Testis (tissue), 2 donors: ENCODE measurements at regions not wholly inside any gene's neighbourhood (a gene's known extent, or its start where the extent isn't known, plus 50 kb on each side); places are given as distances from the start of the nearest gene placed in this dataset.

ENCODE experiments used
- DNase-seq: peaks from one replicate; pipeline ENCODE4 v3.0.0-alpha.2; 2019
- H3K27ac ChIP-seq, 2 donors: fragments of 200-600 bp; sonication (generic); one replicate each; pipeline ENCODE4 v1.5.1; 2019
- H3K27me3 ChIP-seq: fragments of 200-600 bp; sonication (generic); one replicate; pipeline ENCODE4 v1.5.1; 2019
- H3K36me3 ChIP-seq: fragments of 200-600 bp; sonication (generic); one replicate; pipeline ENCODE4 v1.5.1; 2017; ENCODE audit warnings: low read depth; ENCODE audit errors: missing control alignments
- H3K4me1 ChIP-seq: fragments of 200-600 bp; sonication (generic); one replicate; pipeline ENCODE4 v1.5.1; 2019
- H3K4me3 ChIP-seq, 2 donors: fragments of 200-600 bp; sonication (generic); one replicate each; pipeline ENCODE4 v1.5.1; 2017 to 2019
- H3K9me3 ChIP-seq: fragments of 200-600 bp; sonication (generic); one replicate; pipeline ENCODE4 v1.5.1; 2017
- CTCF ChIP-seq, 3 experiments: fragments of 450-650 bp in 2 of 3; fragments of 200-600 bp in 1 of 3; sonication (generic) in 1 of 3; IDR thresholded peaks; one replicate each; pipeline ENCODE4 v1.5.1; 2016 to 2019; ENCODE audit warnings: antibody characterized with exemption in 3 of 3, mild to moderate bottlenecking in 2 of 3, moderate library complexity in 1 of 3
- POLR2A ChIP-seq: fragments of 450-650 bp; IDR thresholded peaks from one replicate; pipeline ENCODE4 v1.6.1; 2017; ENCODE audit warnings: antibody characterized with exemption, mild to moderate bottlenecking, moderate library complexity
- WGBS, 2 donors: methylation state at CpG; one replicate each; pipeline ENCODE4 v1.1.5; 2018; 5-methylcytosine and 5-hydroxymethylcytosine counted together
- intact Hi-C: fragments of 100-400 bp; cut with DNase I; formaldehyde crosslinking; loops from one replicate; pipeline ENCODE4 v1.15.1; 2023; ENCODE audit warnings: low total_unique reads

DNA sequence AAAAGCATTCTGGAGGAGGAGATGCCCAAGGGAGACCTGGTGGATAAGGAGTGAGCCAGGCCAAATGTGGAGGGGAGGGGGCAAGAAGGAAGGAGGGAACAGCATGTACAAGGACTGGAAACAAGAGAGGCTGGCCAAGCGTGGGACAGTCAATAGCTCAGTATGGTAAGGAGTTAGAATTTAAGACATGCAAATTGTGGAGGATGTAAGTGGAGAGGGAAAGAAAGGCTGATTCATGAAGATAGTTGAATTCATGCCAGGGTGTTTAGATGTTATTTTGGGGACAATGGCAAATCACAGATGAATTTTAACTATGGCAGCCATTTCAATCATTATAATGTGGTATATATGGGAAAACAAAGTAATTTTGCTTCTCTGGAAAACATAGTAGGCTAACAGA lies 462.3 kb downstream of the MEIS1 start:
- DNase-seq, result peak; percentile 42
- 43 to 54% methylated on average over 1 of the region's 1 CpG for WGBS, 2 donors
- intact Hi-C loops, result no loop called here

DNA sequence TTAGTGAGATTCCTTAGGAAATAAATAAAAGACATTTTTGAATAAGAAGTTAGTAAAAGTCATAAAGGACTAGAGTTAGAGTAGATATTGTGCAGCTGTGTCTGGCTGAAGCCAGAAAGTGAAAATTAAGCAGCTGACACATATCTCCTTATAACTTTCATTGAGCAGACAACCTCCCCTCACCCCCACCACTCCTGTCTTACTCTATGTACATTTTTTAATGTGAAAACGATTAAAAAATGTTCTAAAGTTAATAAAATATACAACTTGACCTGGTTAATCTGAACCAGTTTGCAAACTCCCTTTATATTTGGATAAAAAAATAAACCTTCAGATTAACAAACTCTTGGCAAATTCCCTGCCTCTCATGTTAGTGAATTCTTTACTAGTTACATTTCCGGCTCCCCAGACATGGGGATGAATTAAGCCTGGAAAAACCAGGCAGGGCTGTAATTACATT lies 462.8 kb downstream of the MEIS1 start:
- no peaks in the 10 kb centered on the region for H3K36me3 ChIP-seq
- DNase-seq, result no peak
- H3K27ac ChIP-seq, result no peak overlapping the region
- H3K9me3 ChIP-seq, result no peaks in the 10 kb centered on the region
- intact Hi-C loops, result no loop called here
- TF ChIP-seq POLR2A (no peak), CTCF (IDR thresholded peaks at IDR 0.05) (no peak)
- H3K4me3 ChIP-seq, result no peak overlapping the region
- H3K27me3 ChIP-seq, result no peaks in the 10 kb centered on the region
- 22 to 35% methylated on average over 2 of the region's 2 CpGs for WGBS, 2 donors
- H3K4me1 ChIP-seq, result peaks cover 16% of the 10 kb centered on the region

More for the DNA sequence above, 462.3 kb downstream of the MEIS1 start:
- Histone ChIP-seq H3K9me3 (no peaks in the 10 kb centered on the region), H3K27me3 (no peaks in the 10 kb centered on the region), H3K4me1 (peaks cover 16% of the 10 kb centered on the region), H3K36me3 (no peaks in the 10 kb centered on the region), H3K27ac (no peak overlapping the region), H3K4me3 (no peak overlapping the region)
- TF ChIP-seq CTCF (IDR thresholded peaks at IDR 0.05), result no peak
- no peak for TF ChIP-seq POLR2A

DNA sequence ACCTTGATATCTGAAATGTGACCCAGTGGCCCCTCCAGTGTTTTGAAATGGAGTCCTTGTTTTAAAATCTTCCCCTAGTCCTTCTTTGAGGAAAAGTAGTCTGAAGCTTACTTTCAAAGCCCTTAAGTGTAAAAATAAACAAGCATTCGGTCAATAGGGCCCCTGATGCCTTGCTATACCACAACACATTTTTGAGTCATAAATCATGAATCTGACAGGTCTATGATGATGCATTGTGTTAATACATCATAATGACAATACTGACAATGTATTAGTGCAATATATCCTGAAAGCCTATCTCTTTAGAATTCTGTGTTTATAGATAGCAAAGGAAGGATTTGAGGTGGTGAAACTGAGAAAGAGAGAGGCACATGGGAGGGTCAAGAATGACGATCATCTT lies 464.2 kb downstream of the MEIS1 start:
- H3K27ac ChIP-seq, result no peak overlapping the region
- peaks cover 16% of the 10 kb centered on the region for H3K4me1 ChIP-seq
- H3K9me3 ChIP-seq, result no peaks in the 10 kb centered on the region
- intact Hi-C loops, result no loop called here
- no peak for DNase-seq
- H3K27me3 ChIP-seq, result no peaks in the 10 kb centered on the region
- TF ChIP-seq CTCF (IDR thresholded peaks at IDR 0.05) (no peak), POLR2A (no peak)
- no peaks in the 10 kb centered on the region for H3K36me3 ChIP-seq
- H3K4me3 ChIP-seq, result no peak overlapping the region
- WGBS, 2 donors, result 96 to 99% methylated on average over 2 of the region's 2 CpGs

- peaks cover 16% of the 10 kb centered on the region for H3K4me1 ChIP-seq
- H3K36me3 ChIP-seq, result no peaks in the 10 kb centered on the region
- no peak overlapping the region for H3K27ac ChIP-seq
- no peak overlapping the region for H3K4me3 ChIP-seq
- intact Hi-C loops, result no loop called here
- no peak for DNase-seq
- H3K9me3 ChIP-seq, result no peaks in the 10 kb centered on the region
- TF ChIP-seq POLR2A, result no peak
- TF ChIP-seq CTCF (IDR thresholded peaks at IDR 0.05), result no peak
- H3K27me3 ChIP-seq, result no peaks in the 10 kb centered on the region
Measured at GRCh38 chr2:66899648-66900047, 464.7 kb downstream of the MEIS1 start.

- H3K9me3 ChIP-seq, result no peaks in the 10 kb centered on the region
- DNase-seq, result peak; percentile 14
- intact Hi-C loops, result no loop called here
- no peak overlapping the region for H3K4me3 ChIP-seq
- WGBS, 2 donors, result 54 to 58% methylated on average over 3 of the region's 3 CpGs
- H3K27me3 ChIP-seq, result no peaks in the 10 kb centered on the region
- no peak overlapping the region for H3K27ac ChIP-seq
- no peaks in the 10 kb centered on the region for H3K36me3 ChIP-seq
- TF ChIP-seq POLR2A, result no peak
- no peak for TF ChIP-seq CTCF (IDR thresholded peaks at IDR 0.05)
- peaks cover 16% of the 10 kb centered on the region for H3K4me1 ChIP-seq
Measured at GRCh38 chr2:66901344-66901743, 466.4 kb downstream of the MEIS1 start.
